ENCODE measurements at regions not wholly inside any gene's neighbourhood (a gene's known extent, or its start where the extent isn't known, plus 50 kb on each side); places are given as distances from the start of the nearest gene placed in this dataset.

- H3K4me3 ChIP-seq (ENCODE audit: low read length) = no peak overlapping the region
- no peak overlapping the region for H3K27ac ChIP-seq (ENCODE audit: low read length)
- H3K9me3 ChIP-seq (ENCODE audit: control insufficient read depth, low read length) = no peaks in the 10 kb centered on the region
- DNase-seq (no peak), ATAC-seq (no peak)
- intact Hi-C loops (cut with DNase I) = no loop called here
- no peaks in the 10 kb centered on the region for H3K27me3 ChIP-seq (ENCODE audit: control insufficient read depth, insufficient read depth)
- no peaks in the 10 kb centered on the region for H3K4me1 ChIP-seq (ENCODE audit: control insufficient read depth, insufficient read depth, low read length)
- 70% methylated on average over 1 of the region's 1 CpG for WGBS
Observed at GRCh38 chr12:89838833-89839232, 130.2 kb upstream of the ATP2B1 start.

DNA sequence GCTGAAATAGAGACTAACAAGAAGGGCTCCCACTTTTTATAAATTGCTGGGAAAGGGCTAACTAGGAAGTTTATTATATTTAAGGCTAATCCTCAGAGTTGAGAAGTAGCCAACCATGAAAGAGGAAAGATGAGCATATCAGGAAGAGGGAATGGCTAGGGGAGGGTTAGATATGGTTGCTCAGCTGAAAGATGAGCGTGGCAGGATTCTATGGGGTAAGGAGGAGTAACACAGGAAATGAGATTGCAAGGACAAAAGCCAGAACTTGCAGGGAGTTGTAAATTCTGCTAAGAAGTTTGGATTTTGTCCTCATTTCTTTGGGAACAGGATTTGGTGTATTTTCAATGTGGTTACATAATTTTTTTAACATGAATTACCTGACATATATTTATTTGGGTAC lies 127.4 kb upstream of the ATP2B1 start:
- no peak for DNase-seq
- intact Hi-C loops (cut with DNase I) = no loop called here
- H3K4me3 ChIP-seq (ENCODE audit: low read length) = no peak overlapping the region
- H3K4me1 ChIP-seq (ENCODE audit: control insufficient read depth, insufficient read depth, low read length) = no peaks in the 10 kb centered on the region
- WGBS = 54% methylated on average over 1 of the region's 1 CpG
- H3K9me3 ChIP-seq (ENCODE audit: control insufficient read depth, low read length) = no peaks in the 10 kb centered on the region
- ATAC-seq = no peak
- H3K27ac ChIP-seq (ENCODE audit: low read length) = no peak overlapping the region
- H3K27me3 ChIP-seq (ENCODE audit: control insufficient read depth, insufficient read depth) = no peaks in the 10 kb centered on the region

- intact Hi-C loops (cut with DNase I) = no loop called here
- WGBS = 98% methylated on average over 1 of the region's 1 CpG
- no peak for ATAC-seq
Observed at GRCh38 chr12:89834676-89835075, 126.0 kb upstream of the ATP2B1 start.

GRCh38 chr12:89833337-89834252 lies 125.0 kb upstream of the ATP2B1 start:
- no peak for DNase-seq
- WGBS = 96% methylated on average over 1 of the region's 1 CpG
- Histone ChIP-seq H3K27me3 (ENCODE audit: control insufficient read depth, insufficient read depth) (no peaks in the 10 kb centered on the region), H3K4me1 (ENCODE audit: control insufficient read depth, insufficient read depth, low read length) (no peaks in the 10 kb centered on the region), H3K4me3 (ENCODE audit: low read length) (no peak overlapping the region), H3K27ac (ENCODE audit: low read length) (no peak overlapping the region), H3K9me3 (ENCODE audit: control insufficient read depth, low read length) (no peaks in the 10 kb centered on the region)
- ATAC-seq = no peak
- intact Hi-C loops (cut with DNase I) = no loop called here

More at GRCh38 chr12:89834676-89835075, 126.0 kb upstream of the ATP2B1 start:
- Histone ChIP-seq H3K4me1 (ENCODE audit: control insufficient read depth, insufficient read depth, low read length) (no peaks in the 10 kb centered on the region), H3K4me3 (ENCODE audit: low read length) (no peak overlapping the region), H3K9me3 (ENCODE audit: control insufficient read depth, low read length) (no peaks in the 10 kb centered on the region), H3K27ac (ENCODE audit: low read length) (no peak overlapping the region), H3K27me3 (ENCODE audit: control insufficient read depth, insufficient read depth) (no peaks in the 10 kb centered on the region)
- no peak for DNase-seq

DNA sequence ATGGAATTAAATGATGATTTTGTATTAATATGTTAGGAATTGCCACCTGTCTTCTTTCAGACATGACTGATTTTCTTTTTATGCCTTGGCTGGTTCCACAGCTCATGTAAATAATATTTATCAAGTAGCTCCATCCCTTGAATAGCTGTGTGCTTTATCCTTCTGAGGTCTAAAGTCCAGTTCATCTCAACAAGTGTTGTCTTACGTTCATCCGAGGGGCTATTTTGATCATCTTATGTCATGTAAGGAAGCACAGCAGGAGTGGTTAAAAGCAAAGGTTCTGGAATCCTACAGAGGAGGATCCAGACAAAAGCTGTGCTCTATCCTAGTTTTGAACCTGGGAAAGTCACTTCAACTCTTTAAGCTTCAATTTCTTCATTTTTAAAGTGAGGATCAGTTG lies 123.7 kb upstream of the ATP2B1 start:
- DNase-seq (no peak), ATAC-seq (no peak)
- no peak overlapping the region for H3K4me3 ChIP-seq (ENCODE audit: low read length)
- 94% methylated on average over 2 of the region's 2 CpGs for WGBS
- intact Hi-C loops (cut with DNase I) = no loop called here
- H3K9me3 ChIP-seq (ENCODE audit: control insufficient read depth, low read length) = no peaks in the 10 kb centered on the region
- H3K27ac ChIP-seq (ENCODE audit: low read length) = no peak overlapping the region
- no peaks in the 10 kb centered on the region for H3K4me1 ChIP-seq (ENCODE audit: control insufficient read depth, insufficient read depth, low read length)
- H3K27me3 ChIP-seq (ENCODE audit: control insufficient read depth, insufficient read depth) = no peaks in the 10 kb centered on the region

- ATAC-seq (no peak), DNase-seq (no peak)
- H3K4me1 ChIP-seq (ENCODE audit: control insufficient read depth, insufficient read depth, low read length) = no peaks in the 10 kb centered on the region
- H3K9me3 ChIP-seq (ENCODE audit: control insufficient read depth, low read length) = no peaks in the 10 kb centered on the region
- WGBS = 76% methylated on average over 5 of the region's 5 CpGs
- intact Hi-C loops (cut with DNase I) = no loop called here
- H3K27me3 ChIP-seq (ENCODE audit: control insufficient read depth, insufficient read depth) = no peaks in the 10 kb centered on the region
- H3K4me3 ChIP-seq (ENCODE audit: low read length) = no peak overlapping the region
- H3K27ac ChIP-seq (ENCODE audit: low read length) = no peak overlapping the region
Observed at GRCh38 chr12:89831310-89832095, 122.9 kb upstream of the ATP2B1 start.

DNA sequence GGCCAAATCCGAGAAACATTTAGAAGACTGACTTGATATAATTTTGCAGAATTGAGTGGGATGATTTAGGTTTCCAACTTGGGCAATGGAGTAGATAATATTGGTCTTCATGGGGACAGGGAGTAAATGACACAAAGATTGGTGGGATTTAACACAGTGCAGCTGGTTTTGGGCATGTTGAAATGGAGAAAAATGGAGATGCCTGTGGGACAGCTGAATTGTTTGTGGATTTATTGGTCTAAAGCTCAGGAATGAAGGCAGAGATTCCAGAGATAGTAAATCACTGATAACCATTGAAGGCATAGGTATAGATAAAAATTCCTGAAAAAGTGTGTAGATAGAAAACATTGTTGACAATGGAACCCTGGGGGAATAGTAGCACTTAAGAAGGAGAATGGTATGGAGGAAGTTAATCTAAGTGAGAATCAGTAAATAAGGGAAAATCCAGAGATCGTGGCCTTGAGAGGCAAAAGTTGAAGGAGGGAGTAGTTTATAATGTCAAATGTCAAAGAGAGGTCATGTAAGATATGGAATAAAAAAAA lies 120.9 kb upstream of the ATP2B1 start:
- Histone ChIP-seq H3K9me3 (ENCODE audit: control insufficient read depth, low read length) (no peaks in the 10 kb centered on the region), H3K4me1 (ENCODE audit: control insufficient read depth, insufficient read depth, low read length) (no peaks in the 10 kb centered on the region), H3K27me3 (ENCODE audit: control insufficient read depth, insufficient read depth) (no peaks in the 10 kb centered on the region), H3K27ac (ENCODE audit: low read length) (no peak overlapping the region), H3K4me3 (ENCODE audit: low read length) (no peak overlapping the region)
- intact Hi-C loops (cut with DNase I) = no loop called here
- DNase-seq (no peak), ATAC-seq (no peak)
- WGBS = 78% methylated on average over 2 of the region's 2 CpGs

DNA sequence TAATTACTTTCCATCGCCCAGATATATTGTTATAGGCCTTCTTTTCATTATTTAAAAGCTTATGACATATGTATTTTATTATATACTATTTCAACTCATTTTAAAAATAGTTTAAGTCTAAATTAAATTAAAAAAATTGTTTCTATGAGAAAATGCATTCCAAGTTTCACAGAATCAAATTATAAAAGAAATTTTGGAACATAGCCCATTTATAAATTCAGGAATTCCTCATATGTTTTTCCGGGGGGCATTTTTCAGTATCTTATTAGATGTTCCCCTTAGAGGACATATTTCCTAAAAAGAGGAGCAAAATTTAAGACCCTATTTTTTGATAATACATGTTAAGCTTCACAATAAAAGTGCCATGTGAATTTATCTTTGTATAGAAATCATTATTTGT lies 119.9 kb upstream of the ATP2B1 start:
- H3K27ac ChIP-seq (ENCODE audit: low read length) = no peak overlapping the region
- 88% methylated on average over 2 of the region's 2 CpGs for WGBS
- intact Hi-C loops (cut with DNase I) = no loop called here
- H3K4me1 ChIP-seq (ENCODE audit: control insufficient read depth, insufficient read depth, low read length) = no peaks in the 10 kb centered on the region
- DNase-seq (no peak), ATAC-seq (no peak)
- no peaks in the 10 kb centered on the region for H3K27me3 ChIP-seq (ENCODE audit: control insufficient read depth, insufficient read depth)
- no peak overlapping the region for H3K4me3 ChIP-seq (ENCODE audit: low read length)
- no peaks in the 10 kb centered on the region for H3K9me3 ChIP-seq (ENCODE audit: control insufficient read depth, low read length)

GRCh38 chr12:89827592-89827991 lies 119.0 kb upstream of the ATP2B1 start:
- H3K27ac ChIP-seq (ENCODE audit: low read length) = no peak overlapping the region
- DNase-seq = no peak
- no peaks in the 10 kb centered on the region for H3K4me1 ChIP-seq (ENCODE audit: control insufficient read depth, insufficient read depth, low read length)
- ATAC-seq = no peak
- 66% methylated on average over 5 of the region's 5 CpGs for WGBS
- no peak overlapping the region for H3K4me3 ChIP-seq (ENCODE audit: low read length)
- no peaks in the 10 kb centered on the region for H3K9me3 ChIP-seq (ENCODE audit: control insufficient read depth, low read length)
- intact Hi-C loops (cut with DNase I) = no loop called here
- no peaks in the 10 kb centered on the region for H3K27me3 ChIP-seq (ENCODE audit: control insufficient read depth, insufficient read depth)

DNA sequence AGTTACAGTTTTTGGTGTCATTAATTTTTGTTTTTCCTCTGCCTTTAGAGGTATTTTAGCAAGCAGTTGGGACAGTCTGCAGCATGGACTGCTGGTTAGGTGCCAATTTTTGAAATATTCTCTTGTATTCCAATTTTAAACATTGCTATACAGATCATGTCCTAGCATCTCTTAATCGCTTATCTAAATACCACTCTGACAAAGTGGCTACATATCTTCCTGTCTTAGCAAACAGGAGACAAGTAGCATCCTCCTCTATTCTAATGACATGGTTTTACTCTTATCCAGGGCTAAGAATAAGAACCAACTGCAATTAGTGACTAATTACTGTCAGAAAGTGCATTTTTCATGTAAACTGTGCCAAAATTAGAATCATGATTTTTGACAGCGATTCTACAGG lies 117.8 kb upstream of the ATP2B1 start:
- DNase-seq = no peak
- Histone ChIP-seq H3K9me3 (ENCODE audit: control insufficient read depth, low read length) (no peaks in the 10 kb centered on the region), H3K27me3 (ENCODE audit: control insufficient read depth, insufficient read depth) (no peaks in the 10 kb centered on the region), H3K4me1 (ENCODE audit: control insufficient read depth, insufficient read depth, low read length) (no peaks in the 10 kb centered on the region), H3K27ac (ENCODE audit: low read length) (no peak overlapping the region), H3K4me3 (ENCODE audit: low read length) (no peak overlapping the region)
- intact Hi-C loops (cut with DNase I) = no loop called here
- ATAC-seq = no peak
- WGBS = 88% methylated on average over 2 of the region's 2 CpGs
